ENCODE measurements at regions not wholly inside any gene's neighbourhood (a gene's known extent, or its start where the extent isn't known, plus 50 kb on each side); places are given as distances from the start of the nearest gene placed in this dataset.

DNA sequence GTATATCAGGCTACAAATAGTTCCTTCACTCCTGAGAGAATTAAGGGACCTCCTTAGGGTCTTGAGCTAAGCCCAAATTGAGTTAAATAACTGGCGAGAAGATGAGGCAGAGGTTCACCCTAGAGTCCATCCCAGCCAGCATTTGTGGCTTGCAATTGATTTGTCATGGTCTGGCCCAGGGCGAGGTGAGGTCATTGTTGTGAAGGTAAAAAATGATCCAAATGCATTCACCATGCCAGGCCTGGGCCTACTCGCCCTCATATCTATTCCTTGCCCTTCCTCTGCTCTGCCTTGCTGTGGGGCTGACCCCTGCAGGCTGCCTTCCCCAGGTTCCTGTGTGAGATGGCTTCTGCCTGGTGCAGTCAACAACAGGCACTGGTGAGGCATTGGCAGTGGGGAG, 207.2 kb downstream of the ZNF365 start:
- TF ChIP-seq, protein P1, sequence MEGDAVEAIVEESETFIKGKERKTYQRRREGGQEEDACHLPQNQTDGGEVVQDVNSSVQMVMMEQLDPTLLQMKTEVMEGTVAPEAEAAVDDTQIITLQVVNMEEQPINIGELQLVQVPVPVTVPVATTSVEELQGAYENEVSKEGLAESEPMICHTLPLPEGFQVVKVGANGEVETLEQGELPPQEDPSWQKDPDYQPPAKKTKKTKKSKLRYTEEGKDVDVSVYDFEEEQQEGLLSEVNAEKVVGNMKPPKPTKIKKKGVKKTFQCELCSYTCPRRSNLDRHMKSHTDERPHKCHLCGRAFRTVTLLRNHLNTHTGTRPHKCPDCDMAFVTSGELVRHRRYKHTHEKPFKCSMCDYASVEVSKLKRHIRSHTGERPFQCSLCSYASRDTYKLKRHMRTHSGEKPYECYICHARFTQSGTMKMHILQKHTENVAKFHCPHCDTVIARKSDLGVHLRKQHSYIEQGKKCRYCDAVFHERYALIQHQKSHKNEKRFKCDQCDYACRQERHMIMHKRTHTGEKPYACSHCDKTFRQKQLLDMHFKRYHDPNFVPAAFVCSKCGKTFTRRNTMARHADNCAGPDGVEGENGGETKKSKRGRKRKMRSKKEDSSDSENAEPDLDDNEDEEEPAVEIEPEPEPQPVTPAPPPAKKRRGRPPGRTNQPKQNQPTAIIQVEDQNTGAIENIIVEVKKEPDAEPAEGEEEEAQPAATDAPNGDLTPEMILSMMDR (conservative IDR thresholded peaks at IDR 0.05), result no peak
- Histone ChIP-seq H3K9me3 (ENCODE audit: control insufficient read depth, low read length) (no peaks in the 10 kb centered on the region), H3K4me1 (ENCODE audit: control insufficient read depth, insufficient read depth, low read length) (no peaks in the 10 kb centered on the region), H3K9ac (ENCODE audit: extremely low read depth, low read length, poor library complexity, severe bottlenecking) (no peak overlapping the region), H3K4me3 (ENCODE audit: low read length) (no peak overlapping the region), H3K36me3 (ENCODE audit: control insufficient read depth, insufficient read depth, low read length) (no peaks in the 10 kb centered on the region), H3K27me3 (ENCODE audit: control insufficient read depth, insufficient read depth, low read length, poor library complexity, severe bottlenecking) (no peaks in the 10 kb centered on the region), H3K27ac (ENCODE audit: low read depth, low read length) (no peak overlapping the region)
- Mint-ChIP-seq H3K4me3 (no peak overlapping the region), H3K27ac (no peak overlapping the region), H3K4me1 (no peaks in the 10 kb centered on the region), H3K27me3 (ENCODE audit: insufficient read depth) (no peaks in the 10 kb centered on the region), H3K9me3 (no peaks in the 10 kb centered on the region), H3K36me3 (ENCODE audit: low read depth) (no peaks in the 10 kb centered on the region)
- no peak for DNase-seq
- WGBS, 2 experiments (ENCODE audit: insufficient coverage in 1 of 2, insufficient read length in 1 of 2), result 86% methylated on average over 1 to 3 of the region's 3 CpGs

DNA sequence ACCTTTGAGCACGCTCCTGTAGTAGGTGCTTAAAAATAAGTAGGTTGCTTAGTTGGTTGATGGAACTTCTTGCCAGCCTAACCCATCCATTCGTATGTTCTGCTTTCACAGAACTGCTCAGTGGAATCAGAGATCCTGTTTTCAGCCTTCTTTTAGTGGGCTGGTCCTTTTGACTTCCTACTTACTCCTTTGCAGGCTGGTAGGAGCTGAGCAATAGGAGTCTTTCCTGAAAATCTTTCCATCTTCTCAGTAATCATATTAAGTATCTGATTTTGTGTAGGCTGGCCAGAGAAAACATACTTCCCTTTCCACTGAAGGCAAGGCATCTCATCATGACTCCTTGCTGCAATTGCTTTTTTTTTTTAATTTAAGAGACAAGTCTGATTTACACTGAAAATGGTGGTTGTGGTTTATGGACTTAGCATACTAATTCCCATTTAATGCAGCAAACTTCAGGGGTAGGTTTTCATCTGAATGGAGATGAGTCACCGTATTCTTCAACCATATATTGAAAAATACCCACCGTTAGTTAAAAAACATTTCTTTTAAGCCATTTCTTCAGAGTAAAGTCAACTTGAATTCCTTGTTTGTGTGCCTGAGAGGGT, 208.0 kb downstream of the ZNF365 start:
- Histone ChIP-seq H3K36me3 (ENCODE audit: control insufficient read depth, insufficient read depth, low read length) (no peaks in the 10 kb centered on the region), H3K9me3 (ENCODE audit: control insufficient read depth, low read length) (no peaks in the 10 kb centered on the region), H3K27me3 (ENCODE audit: control insufficient read depth, insufficient read depth, low read length, poor library complexity, severe bottlenecking) (no peaks in the 10 kb centered on the region), H3K9ac (ENCODE audit: extremely low read depth, low read length, poor library complexity, severe bottlenecking) (no peak overlapping the region), H3K27ac (ENCODE audit: low read depth, low read length) (no peak overlapping the region), H3K4me1 (ENCODE audit: control insufficient read depth, insufficient read depth, low read length) (no peaks in the 10 kb centered on the region), H3K4me3 (ENCODE audit: low read length) (no peak overlapping the region)
- DNase-seq, result no peak
- Mint-ChIP-seq H3K4me3 (no peak overlapping the region), H3K36me3 (ENCODE audit: low read depth) (no peaks in the 10 kb centered on the region), H3K27ac (no peak overlapping the region), H3K9me3 (no peaks in the 10 kb centered on the region), H3K4me1 (no peaks in the 10 kb centered on the region), H3K27me3 (ENCODE audit: insufficient read depth) (no peaks in the 10 kb centered on the region)
- WGBS, 2 experiments (ENCODE audit: insufficient coverage in 1 of 2, insufficient read length in 1 of 2), result 83 to 85% methylated on average over 1 to 4 of the region's 4 CpGs
- TF ChIP-seq, protein P1 (conservative IDR thresholded peaks at IDR 0.05), result no peak

DNA sequence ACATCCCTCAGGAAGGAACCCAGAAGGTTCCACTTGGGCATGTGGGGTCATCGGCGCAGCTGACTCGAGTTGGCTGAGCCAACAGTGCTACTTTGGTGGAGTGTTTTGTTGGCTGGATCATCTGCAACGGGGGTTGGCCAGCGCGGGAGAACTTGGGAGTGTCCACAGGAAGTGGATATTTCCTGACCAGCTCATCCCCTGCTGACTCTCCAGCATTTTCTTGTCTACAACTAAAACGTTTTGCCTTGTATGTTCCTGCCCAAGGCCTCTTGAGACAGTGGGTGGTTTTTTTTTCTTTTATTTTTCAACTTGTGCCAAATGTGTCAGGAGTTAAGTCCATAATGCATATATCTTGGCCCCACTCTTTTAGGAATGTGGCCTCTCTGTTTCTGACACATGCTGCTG, 208.6 kb downstream of the ZNF365 start:
- peaks cover under 1% of the 10 kb centered on the region for H3K9me3 Mint-ChIP-seq
- TF ChIP-seq, protein P1 (conservative IDR thresholded peaks at IDR 0.05), result no peak
- 88 to 93% methylated on average over 7 of the region's 7 CpGs for WGBS, 2 experiments (ENCODE audit: insufficient coverage in 1 of 2, insufficient read length in 1 of 2)
- Histone ChIP-seq H3K4me3 (ENCODE audit: low read length) (no peak overlapping the region), H3K27ac (ENCODE audit: low read depth, low read length) (no peak overlapping the region), H3K9me3 (ENCODE audit: control insufficient read depth, low read length) (no peaks in the 10 kb centered on the region), H3K4me1 (ENCODE audit: control insufficient read depth, insufficient read depth, low read length) (no peaks in the 10 kb centered on the region), H3K36me3 (ENCODE audit: control insufficient read depth, insufficient read depth, low read length) (no peaks in the 10 kb centered on the region), H3K27me3 (ENCODE audit: control insufficient read depth, insufficient read depth, low read length, poor library complexity, severe bottlenecking) (no peaks in the 10 kb centered on the region), H3K9ac (ENCODE audit: extremely low read depth, low read length, poor library complexity, severe bottlenecking) (no peak overlapping the region)
- H3K27me3 Mint-ChIP-seq (ENCODE audit: insufficient read depth), result no peaks in the 10 kb centered on the region
- no peaks in the 10 kb centered on the region for H3K4me1 Mint-ChIP-seq
- H3K4me3 Mint-ChIP-seq, result no peak overlapping the region
- no peak overlapping the region for H3K27ac Mint-ChIP-seq
- DNase-seq, result no peak
- H3K36me3 Mint-ChIP-seq (ENCODE audit: low read depth), result no peaks in the 10 kb centered on the region

Data from endodermal cell (in vitro differentiated cells).